Right renal cortex interstitium (tissue), 3 donors: ENCODE measurements at regions not wholly inside any gene's neighbourhood (a gene's known extent, or its start where the extent isn't known, plus 50 kb on each side); places are given as distances from the start of the nearest gene placed in this dataset.
"Not testable (repeated sequence)": the region's sequence is repeated elsewhere in the genome, so short reads cannot be mapped to it uniquely, and the experiment has no call there.

Experiments
- DNase-seq, 3 donors: peaks; one replicate each; pipeline ENCODE4 v3.0.0-alpha.2; 2013; ENCODE audit warnings: low read depth in 3 of 3, low spot score in 2 of 3

GRCh38 chr2:22958308-22958707, 426.7 kb upstream of the KLHL29 start:
- DNase-seq: no peak

- DNase-seq: no peak
Observed at GRCh38 chr2:22967756-22968155, 417.2 kb upstream of the KLHL29 start.

- DNase-seq: no peak
Observed at GRCh38 chr2:22970284-22970975, 414.5 kb upstream of the KLHL29 start.

- no peak for DNase-seq
Observed at GRCh38 chr2:22970991-22971390, 414.0 kb upstream of the KLHL29 start.

- no peak for DNase-seq
Observed at GRCh38 chr2:22981785-22982184, 403.2 kb upstream of the KLHL29 start.

GRCh38 chr2:22984152-22984551, 400.8 kb upstream of the KLHL29 start:
- DNase-seq: not testable (repeated sequence)

- no peak for DNase-seq
Observed at GRCh38 chr2:22990246-22990645, 394.7 kb upstream of the KLHL29 start.

- DNase-seq: no peak
Observed at GRCh38 chr2:22991844-22992243, 393.1 kb upstream of the KLHL29 start.

GRCh38 chr2:22992441-22992840, 392.5 kb upstream of the KLHL29 start:
- DNase-seq: no peak

GRCh38 chr2:22993250-22993649, 391.7 kb upstream of the KLHL29 start:
- DNase-seq: no peak

- DNase-seq: no peak
Observed at GRCh38 chr2:22995576-22995975, 389.4 kb upstream of the KLHL29 start.

GRCh38 chr2:22996911-22997310, 388.1 kb upstream of the KLHL29 start:
- no peak for DNase-seq

GRCh38 chr2:22998359-22998758, 386.6 kb upstream of the KLHL29 start:
- DNase-seq: no peak

- no peak for DNase-seq
Observed at GRCh38 chr2:22999951-23000350, 385.0 kb upstream of the KLHL29 start.

- no peak for DNase-seq
Observed at GRCh38 chr2:23002234-23002633, 382.7 kb upstream of the KLHL29 start.

- DNase-seq: no peak
Observed at GRCh38 chr2:23005469-23005868, 379.5 kb upstream of the KLHL29 start.

GRCh38 chr2:23007631-23008235, 377.2 kb upstream of the KLHL29 start:
- DNase-seq: no peak

GRCh38 chr2:23008440-23008839, 376.5 kb upstream of the KLHL29 start:
- DNase-seq: no peak

GRCh38 chr2:23008951-23009350, 376.0 kb upstream of the KLHL29 start:
- no peak for DNase-seq

- DNase-seq: no peak
Observed at GRCh38 chr2:23009545-23010149, 375.3 kb upstream of the KLHL29 start.

GRCh38 chr2:23012499-23012898, 372.5 kb upstream of the KLHL29 start:
- no peak for DNase-seq

- DNase-seq: no peak
Observed at GRCh38 chr2:23015651-23016200, 369.3 kb upstream of the KLHL29 start.
